ENCODE measurements at regions not wholly inside any gene's neighbourhood (a gene's known extent, or its start where the extent isn't known, plus 50 kb on each side); places are given as distances from the start of the nearest gene placed in this dataset.

DNA sequence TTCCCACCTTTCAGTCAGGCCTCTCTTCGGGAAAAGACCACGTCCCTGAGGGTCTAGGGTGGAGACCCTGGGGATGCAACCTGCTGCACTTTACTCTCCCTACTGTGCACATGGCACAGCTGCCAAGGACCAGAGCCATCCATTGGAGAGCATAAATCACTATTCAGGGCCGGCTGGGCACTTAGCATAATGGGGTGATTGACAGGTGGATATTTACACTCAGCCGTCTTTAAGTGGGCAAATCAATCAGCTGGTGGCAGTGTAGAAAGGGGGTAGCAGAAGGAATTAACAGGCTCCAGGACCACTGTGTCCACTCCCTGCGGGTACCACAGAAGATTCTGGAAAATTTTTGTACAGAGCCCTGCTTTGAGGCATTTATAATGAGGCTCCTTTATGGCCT, 87.3 kb upstream of the IRX6 start:
- TF ChIP-seq, protein P1, sequence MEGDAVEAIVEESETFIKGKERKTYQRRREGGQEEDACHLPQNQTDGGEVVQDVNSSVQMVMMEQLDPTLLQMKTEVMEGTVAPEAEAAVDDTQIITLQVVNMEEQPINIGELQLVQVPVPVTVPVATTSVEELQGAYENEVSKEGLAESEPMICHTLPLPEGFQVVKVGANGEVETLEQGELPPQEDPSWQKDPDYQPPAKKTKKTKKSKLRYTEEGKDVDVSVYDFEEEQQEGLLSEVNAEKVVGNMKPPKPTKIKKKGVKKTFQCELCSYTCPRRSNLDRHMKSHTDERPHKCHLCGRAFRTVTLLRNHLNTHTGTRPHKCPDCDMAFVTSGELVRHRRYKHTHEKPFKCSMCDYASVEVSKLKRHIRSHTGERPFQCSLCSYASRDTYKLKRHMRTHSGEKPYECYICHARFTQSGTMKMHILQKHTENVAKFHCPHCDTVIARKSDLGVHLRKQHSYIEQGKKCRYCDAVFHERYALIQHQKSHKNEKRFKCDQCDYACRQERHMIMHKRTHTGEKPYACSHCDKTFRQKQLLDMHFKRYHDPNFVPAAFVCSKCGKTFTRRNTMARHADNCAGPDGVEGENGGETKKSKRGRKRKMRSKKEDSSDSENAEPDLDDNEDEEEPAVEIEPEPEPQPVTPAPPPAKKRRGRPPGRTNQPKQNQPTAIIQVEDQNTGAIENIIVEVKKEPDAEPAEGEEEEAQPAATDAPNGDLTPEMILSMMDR (conservative IDR thresholded peaks at IDR 0.05) = no peak
- no peak for TF ChIP-seq ZFX (IDR thresholded peaks at IDR 0.05)
